DOHH2 (cell line): ENCODE measurements at regions not wholly inside any gene's neighbourhood (a gene's known extent, or its start where the extent isn't known, plus 50 kb on each side); places are given as distances from the start of the nearest gene placed in this dataset.

ENCODE experiments used
- EZH2phosphoT487 ChIP-seq: fragments of 200-600 bp; sonication (generic); IDR thresholded peaks from 2 replicates; pipeline ENCODE4 v1.6.1; 2017; ENCODE audit warnings: borderline replicate concordance, mild to moderate bottlenecking, antibody characterized with exemption, low read length, moderate library complexity, mixed read lengths
- TF ChIP-seq, protein P1 (sequence below): fragments of 200-600 bp; sonication (generic); IDR thresholded peaks from one replicate; pipeline ENCODE4 v1.5.1; 2014; ENCODE audit warnings: antibody characterized with exemption, mild to moderate bottlenecking, low read depth, low read length; ENCODE audit not compliant: poor library complexity, severe bottlenecking

DNA sequence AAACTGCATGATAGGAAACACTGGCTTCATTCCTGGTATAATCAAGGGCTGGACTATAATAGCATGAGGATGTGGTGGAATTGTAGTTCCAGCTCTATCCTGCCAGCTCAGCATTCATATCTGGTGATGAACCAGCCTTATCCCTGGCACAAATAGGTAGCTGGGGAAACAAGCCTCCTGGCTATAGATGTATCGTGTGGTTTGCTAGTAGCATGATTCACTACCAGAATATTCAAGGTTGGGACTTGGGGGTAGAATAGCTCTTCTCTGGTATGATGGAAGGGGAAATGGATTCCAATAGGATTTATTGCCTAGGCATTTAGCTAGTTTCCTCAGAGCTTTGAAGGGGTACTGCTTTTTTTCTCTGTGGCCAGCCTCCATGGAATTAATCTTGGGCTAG, 532.8 kb downstream of the FBXO15 start:
- TF ChIP-seq, protein P1, sequence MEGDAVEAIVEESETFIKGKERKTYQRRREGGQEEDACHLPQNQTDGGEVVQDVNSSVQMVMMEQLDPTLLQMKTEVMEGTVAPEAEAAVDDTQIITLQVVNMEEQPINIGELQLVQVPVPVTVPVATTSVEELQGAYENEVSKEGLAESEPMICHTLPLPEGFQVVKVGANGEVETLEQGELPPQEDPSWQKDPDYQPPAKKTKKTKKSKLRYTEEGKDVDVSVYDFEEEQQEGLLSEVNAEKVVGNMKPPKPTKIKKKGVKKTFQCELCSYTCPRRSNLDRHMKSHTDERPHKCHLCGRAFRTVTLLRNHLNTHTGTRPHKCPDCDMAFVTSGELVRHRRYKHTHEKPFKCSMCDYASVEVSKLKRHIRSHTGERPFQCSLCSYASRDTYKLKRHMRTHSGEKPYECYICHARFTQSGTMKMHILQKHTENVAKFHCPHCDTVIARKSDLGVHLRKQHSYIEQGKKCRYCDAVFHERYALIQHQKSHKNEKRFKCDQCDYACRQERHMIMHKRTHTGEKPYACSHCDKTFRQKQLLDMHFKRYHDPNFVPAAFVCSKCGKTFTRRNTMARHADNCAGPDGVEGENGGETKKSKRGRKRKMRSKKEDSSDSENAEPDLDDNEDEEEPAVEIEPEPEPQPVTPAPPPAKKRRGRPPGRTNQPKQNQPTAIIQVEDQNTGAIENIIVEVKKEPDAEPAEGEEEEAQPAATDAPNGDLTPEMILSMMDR = no peak
- no peak for TF ChIP-seq EZH2phosphoT487
